Cerebellar nuclear complex (tissue), 1 donor: ENCODE measurements at regions not wholly inside any gene's neighbourhood (a gene's known extent, or its start where the extent isn't known, plus 50 kb on each side); places are given as distances from the start of the nearest gene placed in this dataset.

Source experiments
- DNase-seq, 2 experiments: peaks; one replicate each; lab custom pipeline; 2025; lab: John Stamatoyannopoulos, UW

DNA sequence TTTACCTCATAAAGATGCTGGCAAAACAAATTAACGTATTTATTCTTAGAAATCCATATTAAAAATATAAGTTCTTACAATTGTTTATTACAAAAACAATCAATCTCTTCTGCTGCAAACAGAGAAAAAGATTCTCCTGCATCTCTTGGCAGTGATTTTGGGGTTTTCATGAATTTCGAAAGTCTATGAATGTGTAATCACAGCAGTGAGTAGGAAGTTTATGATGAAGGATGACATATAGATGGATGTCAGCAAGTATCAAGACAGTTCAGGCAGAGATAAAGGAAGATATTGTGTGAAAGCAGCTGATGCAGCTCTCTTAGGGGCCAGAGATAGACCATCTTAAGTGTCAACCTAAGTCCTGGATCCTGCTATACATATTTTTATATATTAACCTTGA is 196.9 kb upstream of the BANK1 start:
- no peak for DNase-seq

- no peak for DNase-seq
Observed at GRCh38 chr4:101584306-101584705, 206.2 kb upstream of the BANK1 start.

GRCh38 chr4:101563126-101563525 is 215.8 kb upstream of the PPP3CA start:
- DNase-seq, result no peak

GRCh38 chr4:101556842-101557241 is 209.5 kb upstream of the PPP3CA start:
- DNase-seq, result no peak

DNA sequence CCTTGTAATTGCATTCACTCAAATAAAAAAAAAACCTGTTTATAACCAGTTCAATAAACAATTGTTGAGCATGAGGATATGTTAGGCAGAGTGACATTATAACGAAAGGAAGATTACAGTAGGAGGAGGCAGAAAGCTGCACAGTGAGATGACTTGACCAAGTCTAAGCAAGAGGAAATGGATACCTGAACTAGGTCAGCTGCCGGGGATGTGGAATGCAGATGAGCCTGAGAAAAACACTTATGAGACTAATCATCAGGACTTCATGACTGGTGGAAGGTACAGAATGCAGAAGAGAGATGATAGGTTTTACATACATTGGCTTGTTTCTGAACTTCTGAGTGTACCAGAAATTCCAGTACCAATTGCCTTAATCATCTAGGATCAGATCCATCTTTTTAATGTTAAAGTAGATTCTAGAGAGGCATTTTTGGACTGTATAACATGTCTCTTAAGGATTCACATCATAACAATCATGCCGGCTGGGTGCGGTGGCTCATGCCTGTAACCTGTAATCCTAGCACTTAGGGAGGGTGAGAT is 208.1 kb upstream of the PPP3CA start:
- DNase-seq, result no peak

DNA sequence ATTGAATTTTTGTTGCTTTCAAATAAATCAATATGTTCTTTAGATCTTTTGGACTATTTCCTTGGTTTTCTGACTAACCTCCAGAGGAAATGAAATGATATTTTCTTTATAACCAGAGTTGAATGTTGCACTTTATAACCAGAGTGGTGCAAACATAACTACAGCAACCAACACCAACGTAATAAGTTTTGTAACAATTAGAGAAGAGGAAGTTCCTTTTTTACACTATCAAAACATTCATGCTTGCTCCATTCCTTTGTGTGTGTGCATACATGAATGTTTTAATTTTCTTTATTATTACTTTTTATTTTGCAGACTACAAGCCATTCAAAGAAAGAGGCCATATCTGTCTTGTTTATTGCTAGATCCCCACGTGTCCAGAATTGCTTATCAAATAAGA is 193.0 kb upstream of the PPP3CA start:
- DNase-seq, result no peak

GRCh38 chr4:101528526-101528925 is 181.2 kb upstream of the PPP3CA start:
- DNase-seq, result no peak

- no peak for DNase-seq
Observed at GRCh38 chr4:101527188-101527587, 179.9 kb upstream of the PPP3CA start.

DNA sequence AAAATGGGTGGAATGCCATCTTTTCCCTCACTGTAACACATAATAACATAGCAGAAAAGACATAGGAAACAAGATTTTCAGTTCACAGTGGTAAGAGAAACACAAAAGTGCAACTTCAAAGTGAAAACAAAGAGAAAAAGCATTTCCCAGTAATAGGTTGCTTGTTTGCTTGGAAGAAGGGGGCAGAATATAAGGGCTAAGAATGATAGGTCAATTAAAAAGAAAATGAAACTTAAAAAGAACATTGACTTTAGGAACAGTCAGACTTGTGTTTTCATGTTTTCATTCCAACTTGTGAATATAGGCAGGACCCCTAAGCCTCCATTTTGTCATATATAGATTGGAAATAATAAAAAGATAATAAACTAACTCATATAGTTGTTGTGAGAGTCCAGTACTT is 168.2 kb upstream of the PPP3CA start:
- DNase-seq, result no peak

DNA sequence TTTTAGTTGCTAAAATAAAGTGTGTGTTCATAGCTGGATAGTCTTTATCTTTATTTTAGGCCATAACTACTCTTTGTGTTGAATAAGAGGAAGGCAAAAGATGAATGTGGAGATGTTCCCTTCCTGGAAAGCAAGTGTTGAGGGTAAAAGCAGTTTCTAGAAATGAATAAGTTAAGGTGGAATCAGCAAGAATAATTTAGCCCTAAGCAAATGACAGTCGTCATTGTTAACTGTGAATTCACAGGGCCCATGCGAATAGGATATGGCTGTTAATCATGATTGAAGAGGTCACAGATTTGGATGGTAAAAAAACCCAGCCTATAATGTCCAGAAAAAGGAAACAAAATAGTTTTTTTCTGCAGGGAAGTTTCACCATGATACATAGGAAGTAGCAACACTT is 167.8 kb upstream of the PPP3CA start:
- DNase-seq, result no peak

GRCh38 chr4:101512416-101512815 is 165.1 kb upstream of the PPP3CA start:
- DNase-seq, result no peak

DNA sequence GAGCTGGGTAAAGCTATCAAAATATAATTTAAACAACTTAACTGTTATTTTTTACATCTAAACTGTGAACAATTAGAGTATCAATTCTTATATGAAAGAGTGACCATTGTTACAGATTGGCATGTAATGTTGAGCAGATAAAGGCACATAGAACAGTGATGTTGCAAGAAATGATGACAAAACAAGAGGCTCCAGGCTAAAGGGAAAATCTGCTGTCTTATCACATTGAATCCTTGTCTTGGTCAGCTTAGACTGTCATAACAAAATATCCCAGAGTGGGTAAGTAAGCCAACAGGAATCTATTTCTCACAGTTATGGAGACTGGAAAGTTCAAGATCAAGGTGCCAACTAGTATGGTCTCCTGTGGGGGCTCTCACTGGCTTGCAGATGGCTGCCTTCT is 154.1 kb upstream of the PPP3CA start:
- DNase-seq, result no peak

DNA sequence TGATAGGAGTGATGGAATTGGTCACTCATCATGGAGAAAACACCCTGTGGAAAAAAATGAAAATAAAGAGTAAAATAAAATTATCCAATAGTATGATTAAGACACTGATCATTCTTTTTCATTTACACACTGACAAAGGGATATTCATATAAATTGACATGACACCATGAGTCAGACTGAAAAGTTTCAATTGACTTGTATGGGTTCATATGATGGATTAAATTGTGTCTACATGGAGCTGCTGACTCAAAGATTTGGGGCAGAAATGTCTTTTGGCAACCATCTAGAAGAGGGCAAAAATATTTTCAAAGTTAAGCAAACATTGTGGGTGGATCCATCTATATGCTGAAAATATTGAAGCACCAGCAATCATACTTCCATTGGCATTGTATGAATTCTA is 153.4 kb upstream of the PPP3CA start:
- DNase-seq, result no peak

DNA sequence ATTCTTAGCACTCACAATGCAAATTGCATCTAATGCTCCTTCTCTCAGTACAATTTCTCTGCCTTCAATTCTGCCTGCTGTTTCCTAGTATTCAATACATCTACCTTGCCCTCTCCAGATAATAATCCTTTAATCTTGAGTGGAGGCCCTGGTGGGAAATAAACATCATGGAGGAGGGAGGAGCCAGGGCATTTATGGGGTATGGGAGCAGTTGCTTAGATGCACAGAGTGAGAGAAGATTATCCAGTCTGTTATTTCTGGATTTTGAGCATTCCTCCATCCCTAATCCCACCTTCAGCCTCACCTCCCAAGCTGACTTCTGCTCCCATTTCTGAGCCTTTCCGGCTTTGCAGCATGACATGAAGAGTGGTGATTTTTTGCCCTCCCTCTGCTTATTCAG is 127.9 kb upstream of the PPP3CA start:
- no peak for DNase-seq

- DNase-seq, result no peak
Observed at GRCh38 chr4:101471201-101471600, 123.9 kb upstream of the PPP3CA start.

GRCh38 chr4:101464596-101464995 is 117.3 kb upstream of the PPP3CA start:
- no peak for DNase-seq

GRCh38 chr4:101458914-101459313 is 111.6 kb upstream of the PPP3CA start:
- no peak for DNase-seq

- no peak for DNase-seq
Observed at GRCh38 chr4:101458473-101458872, 111.1 kb upstream of the PPP3CA start.

DNA sequence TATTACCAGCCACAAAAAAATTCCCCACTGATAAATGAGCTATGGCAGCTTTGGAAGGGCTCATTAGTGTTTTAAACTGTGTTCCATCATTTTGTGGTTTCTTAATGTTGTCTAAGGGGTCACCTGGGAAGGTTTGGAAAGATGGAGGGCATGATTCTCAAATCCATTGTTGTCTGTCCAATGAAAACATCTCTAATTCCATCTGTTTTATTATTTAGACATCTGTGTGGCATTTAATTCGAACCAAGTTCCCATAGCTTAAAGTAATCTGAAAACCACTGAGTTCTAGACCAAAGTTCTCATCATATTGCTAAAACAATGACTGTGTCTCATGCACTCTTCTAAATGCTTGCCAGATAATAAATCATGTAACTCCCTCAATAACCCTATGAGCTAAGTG is 103.8 kb upstream of the PPP3CA start:
- DNase-seq, result no peak

- DNase-seq, result no peak
Observed at GRCh38 chr4:101441446-101441845, 94.1 kb upstream of the PPP3CA start.

- no peak for DNase-seq
Observed at GRCh38 chr4:101439926-101440325, 92.6 kb upstream of the PPP3CA start.

- no peak for DNase-seq
Observed at GRCh38 chr4:101421386-101421785, 74.1 kb upstream of the PPP3CA start.

GRCh38 chr4:101420661-101421060 is 73.3 kb upstream of the PPP3CA start:
- no peak for DNase-seq

GRCh38 chr4:101419336-101420135 is 72.2 kb upstream of the PPP3CA start:
- DNase-seq, result peak in 1 of 2 experiments; percentile 2
